CD4-positive, alpha-beta memory T cell (primary cell): ENCODE measurements at regions not wholly inside any gene's neighbourhood (a gene's known extent, or its start where the extent isn't known, plus 50 kb on each side); places are given as distances from the start of the nearest gene placed in this dataset.
A peak's percentile ranks its signal among the peaks of the same experiment; 100 is the strongest.

Source experiments
- CTCF ChIA-PET: fragments of 350-600 bp; sonication (Branson Sonifier 250); formaldehyde crosslinking; loops from one replicate; lab custom pipeline; 2021; ENCODE audit warnings: inconsistent platforms; ENCODE audit not compliant: partially characterized antibody; lab: Charles Lee
- POLR2A ChIA-PET: fragments of 350-600 bp; sonication (Branson Sonifier 250); formaldehyde crosslinking; loops from one replicate; lab custom pipeline; 2021; ENCODE audit not compliant: partially characterized antibody; lab: Charles Lee
- DNase-seq, 5 donors: peaks; one replicate each; pipeline versions ENCODE4 v3.0.0 to v3.0.0-alpha.2; 2020 to 2022; ENCODE audit warnings: mixed read lengths in 1 of 5
- H3K27ac ChIP-seq: one replicate; pipeline ENCODE4 v1.7.0; 2013; ENCODE audit warnings: low read depth, low read length
- H3K27me3 ChIP-seq: 2 replicates; pipeline ENCODE4 v1.7.0; 2013; ENCODE audit warnings: mild to moderate bottlenecking, low read length, moderate library complexity; ENCODE audit not compliant: insufficient read depth
- H3K36me3 ChIP-seq: 2 replicates; pipeline ENCODE4 v1.7.0; 2013; ENCODE audit warnings: mild to moderate bottlenecking, low read length, moderate library complexity; ENCODE audit not compliant: insufficient read depth
- H3K4me1 ChIP-seq: 2 replicates; pipeline ENCODE4 v1.7.0; 2013; ENCODE audit warnings: mild to moderate bottlenecking, low read length, moderate library complexity; ENCODE audit not compliant: insufficient read depth
- H3K4me3 ChIP-seq, 2 donors: one replicate each; pipeline ENCODE4 v1.7.0; 2013; ENCODE audit warnings: low read length in 2 of 2, mild to moderate bottlenecking in 1 of 2
- H3K9me3 ChIP-seq, 2 donors: one replicate each; pipeline ENCODE4 v1.7.0; 2013; ENCODE audit warnings: low read length in 2 of 2, control low read depth in 1 of 2; ENCODE audit not compliant: control insufficient read depth in 1 of 2
- H3K27ac Mint-ChIP-seq, 7 donors: one replicate each; pipeline ENCODE4 v1.8.0; 2020 to 2021; ENCODE audit warnings: mixed read lengths in 7 of 7, mild to moderate bottlenecking in 6 of 7, inconsistent platforms in 3 of 7, moderate library complexity in 3 of 7
- H3K27me3 Mint-ChIP-seq, 2 donors: one replicate each; pipeline ENCODE4 v1.8.0; 2020 to 2021; ENCODE audit warnings: mixed read lengths in 2 of 2
- H3K36me3 Mint-ChIP-seq, 2 donors: one replicate each; pipeline ENCODE4 v1.8.0; 2020 to 2021; ENCODE audit warnings: mixed read lengths in 2 of 2, inconsistent platforms in 1 of 2, mild to moderate bottlenecking in 1 of 2
- H3K4me1 Mint-ChIP-seq, 4 donors: one replicate each; pipeline ENCODE4 v1.8.0; 2020 to 2021; ENCODE audit warnings: mixed read lengths in 4 of 4, mild to moderate bottlenecking in 1 of 4
- H3K4me3 Mint-ChIP-seq, 8 donors: one replicate each; pipeline ENCODE4 v1.8.0; 2020 to 2021; ENCODE audit warnings: mixed read lengths in 8 of 8, mild to moderate bottlenecking in 7 of 8, moderate library complexity in 6 of 8, inconsistent platforms in 3 of 8
- H3K9me3 Mint-ChIP-seq, 8 donors: one replicate each; pipeline ENCODE4 v1.8.0; 2020 to 2021; ENCODE audit warnings: mixed read lengths in 8 of 8, mild to moderate bottlenecking in 5 of 8, inconsistent platforms in 3 of 8, moderate library complexity in 1 of 8
- intact Hi-C: fragments of 100-400 bp; cut with micrococcal nuclease; formaldehyde crosslinking; loops from one replicate; pipeline ENCODE4 v1.15.1; 2023

DNA sequence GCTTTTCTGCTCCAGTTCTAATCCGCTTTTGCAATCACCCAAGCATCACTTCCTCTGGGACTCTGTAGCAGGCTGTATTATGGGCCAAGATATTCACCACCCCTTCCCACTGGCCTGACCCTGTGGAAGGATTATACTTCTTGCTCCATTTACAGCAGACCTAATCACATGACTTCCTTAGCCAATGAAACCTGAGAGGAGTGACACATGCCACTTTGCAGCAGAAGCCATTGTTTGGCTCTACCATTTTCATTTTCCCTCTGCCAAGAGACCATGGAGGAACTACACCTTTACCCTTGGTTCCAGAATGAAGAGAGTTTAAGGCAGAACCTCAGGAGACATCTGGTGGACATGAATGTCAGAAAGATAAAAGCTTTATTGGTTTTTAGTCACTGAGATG lies 134.9 kb upstream of the HSD17B12 start:
- no peak for DNase-seq
- Mint-ChIP-seq H3K4me3 (no peak overlapping the region), H3K4me1 (peaks cover 0 to 4% (median 2%) of the 10 kb centered on the region in 4 donors), H3K9me3 (no peaks in the 10 kb centered on the region), H3K27me3 (peaks cover 43 to 48% of the 10 kb centered on the region in 2 donors), H3K36me3 (no peaks in the 10 kb centered on the region), H3K27ac (no peak overlapping the region)
- Histone ChIP-seq H3K27ac (no peak overlapping the region), H3K9me3 (no peaks in the 10 kb centered on the region), H3K36me3 (no peaks in the 10 kb centered on the region), H3K27me3 (no peaks in the 10 kb centered on the region), H3K4me1 (no peaks in the 10 kb centered on the region), H3K4me3 (no peak overlapping the region)
- POLR2A ChIA-PET, result no interaction called here
- CTCF ChIA-PET, result interaction anchor here (1.3 kb wide), 1 partner anchor 21 kb away, joined by 3 read pairs; no protein-coding TSS in a partner anchor
- intact Hi-C loops, result no loop called here

GRCh38 chr11:43546561-43547429 lies 133.7 kb upstream of the HSD17B12 start:
- ChIA-PET CTCF (no interaction called here), POLR2A (no interaction called here)
- Histone ChIP-seq H3K4me1 (no peaks in the 10 kb centered on the region), H3K4me3 (no peak overlapping the region), H3K36me3 (no peaks in the 10 kb centered on the region), H3K27me3 (no peaks in the 10 kb centered on the region), H3K9me3 (no peaks in the 10 kb centered on the region), H3K27ac (no peak overlapping the region)
- Mint-ChIP-seq H3K36me3 (no peaks in the 10 kb centered on the region), H3K4me3 (peak overlapping the region in 1 of 8 donors; percentile 34), H3K9me3 (no peaks in the 10 kb centered on the region), H3K4me1 (peaks cover 0 to 4% (median 2%) of the 10 kb centered on the region in 4 donors), H3K27ac (no peak overlapping the region), H3K27me3 (peaks cover 47 to 50% of the 10 kb centered on the region in 2 donors)
- intact Hi-C loops, result no loop called here
- no peak for DNase-seq

GRCh38 chr11:43547430-43547831 lies 133.1 kb upstream of the HSD17B12 start:
- intact Hi-C loops, result no loop called here
- Histone ChIP-seq H3K27me3 (no peaks in the 10 kb centered on the region), H3K9me3 (no peaks in the 10 kb centered on the region), H3K36me3 (no peaks in the 10 kb centered on the region), H3K4me1 (no peaks in the 10 kb centered on the region), H3K4me3 (no peak overlapping the region), H3K27ac (no peak overlapping the region)
- DNase-seq, result no peak
- Mint-ChIP-seq H3K27ac (no peak overlapping the region), H3K27me3 (peaks cover 46 to 49% of the 10 kb centered on the region in 2 donors), H3K4me3 (peak overlapping the region in 1 of 8 donors; percentile 56), H3K4me1 (peaks cover 0 to 4% (median 2%) of the 10 kb centered on the region in 4 donors), H3K9me3 (no peaks in the 10 kb centered on the region), H3K36me3 (no peaks in the 10 kb centered on the region)
- ChIA-PET CTCF (no interaction called here), POLR2A (no interaction called here)

DNA sequence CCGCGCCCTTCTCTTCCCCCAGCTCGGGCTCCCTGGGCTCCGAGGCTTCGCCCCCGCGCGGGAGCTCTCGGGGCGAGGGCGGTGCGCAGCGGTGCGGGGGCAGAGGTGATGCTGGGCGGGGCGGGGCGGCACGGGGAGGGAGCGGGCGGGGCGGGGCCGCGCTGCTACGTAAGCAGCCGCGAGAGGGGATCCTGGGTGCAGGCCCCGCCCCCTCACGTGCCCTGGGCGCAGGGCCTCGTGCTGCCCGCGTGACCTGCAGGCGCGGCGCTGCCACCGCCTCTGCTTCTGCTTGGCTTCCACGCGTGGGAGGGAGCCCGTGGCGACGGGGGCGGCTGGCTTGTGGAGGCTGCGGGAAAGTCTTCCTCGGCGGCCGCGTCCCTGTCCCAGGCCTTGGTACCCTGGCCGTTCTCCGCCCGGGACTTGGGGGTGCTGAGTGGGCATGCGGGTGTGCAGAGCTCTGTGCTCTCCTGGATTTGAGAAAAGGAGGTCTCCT lies 132.6 kb upstream of the HSD17B12 start:
- no peaks in the 10 kb centered on the region for H3K9me3 Mint-ChIP-seq
- Histone ChIP-seq H3K9me3 (no peaks in the 10 kb centered on the region), H3K4me3 (no peak overlapping the region), H3K4me1 (no peaks in the 10 kb centered on the region), H3K27me3 (no peaks in the 10 kb centered on the region), H3K27ac (no peak overlapping the region), H3K36me3 (no peaks in the 10 kb centered on the region)
- H3K4me1 Mint-ChIP-seq, result peaks cover 0 to 4% (median 2%) of the 10 kb centered on the region in 4 donors
- DNase-seq, result peak in 1 of 5 donors; percentile 9
- H3K36me3 Mint-ChIP-seq, result no peaks in the 10 kb centered on the region
- CTCF ChIA-PET, result no interaction called here
- POLR2A ChIA-PET, result no interaction called here
- no peak overlapping the region for H3K27ac Mint-ChIP-seq
- intact Hi-C loops, result no loop called here
- peak overlapping the region in 4 of 8 donors; percentile 10 to 66 (median 26) for H3K4me3 Mint-ChIP-seq
- peaks cover 45 to 48% of the 10 kb centered on the region in 2 donors for H3K27me3 Mint-ChIP-seq

DNA sequence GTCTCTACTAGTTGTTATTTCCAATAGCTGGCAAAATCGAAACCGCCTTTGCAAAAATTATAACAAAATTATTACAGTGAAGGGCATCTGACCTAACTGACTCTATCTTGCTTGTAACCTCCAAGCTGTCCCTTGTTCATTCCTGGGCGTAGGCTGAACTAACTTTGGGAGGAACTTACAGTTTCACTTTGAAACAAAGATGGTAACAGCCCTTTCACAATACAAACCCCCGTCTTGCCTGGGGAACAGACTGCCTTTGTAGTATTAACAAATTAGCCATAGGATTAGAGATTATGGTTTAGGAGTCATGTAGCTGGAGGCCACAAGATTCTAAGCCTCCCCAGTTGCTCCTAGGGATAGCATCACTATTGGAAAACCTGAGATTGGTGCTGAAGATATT lies 131.6 kb upstream of the HSD17B12 start:
- H3K4me1 Mint-ChIP-seq, result peaks cover 0 to 4% (median 2%) of the 10 kb centered on the region in 4 donors
- peaks cover 46 to 55% of the 10 kb centered on the region in 2 donors for H3K27me3 Mint-ChIP-seq
- intact Hi-C loops, result no loop called here

DNA sequence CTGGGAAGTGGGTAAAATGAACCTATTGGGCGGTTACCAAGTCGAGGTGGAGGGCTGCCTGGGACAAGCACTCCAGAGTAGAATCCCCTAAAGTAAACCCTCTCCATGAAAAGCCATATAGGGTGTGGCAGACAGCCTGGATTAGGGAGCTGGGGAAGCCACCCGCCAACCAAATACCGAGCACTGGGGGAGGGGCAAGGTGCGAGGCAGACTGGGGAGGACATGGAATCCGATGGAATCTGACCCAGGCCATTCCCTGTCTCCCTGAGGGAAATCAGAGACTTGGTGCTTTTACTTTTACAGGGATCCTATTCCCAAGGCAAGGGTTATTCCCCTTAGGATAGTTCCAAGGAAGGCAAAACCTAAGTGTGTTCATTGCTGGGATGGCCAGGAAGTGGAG lies 130.9 kb upstream of the HSD17B12 start:
- Histone ChIP-seq H3K36me3 (no peaks in the 10 kb centered on the region), H3K9me3 (no peaks in the 10 kb centered on the region), H3K4me3 (no peak overlapping the region), H3K4me1 (no peaks in the 10 kb centered on the region), H3K27ac (no peak overlapping the region), H3K27me3 (peaks cover under 1% of the 10 kb centered on the region)
- DNase-seq, result no peak
- Mint-ChIP-seq H3K4me1 (peaks cover 0 to 4% (median 2%) of the 10 kb centered on the region in 4 donors), H3K9me3 (no peaks in the 10 kb centered on the region), H3K36me3 (no peaks in the 10 kb centered on the region), H3K27me3 (peaks cover 53 to 61% of the 10 kb centered on the region in 2 donors), H3K4me3 (no peak overlapping the region), H3K27ac (no peak overlapping the region)
- POLR2A ChIA-PET, result no interaction called here
- intact Hi-C loops, result no loop called here
- CTCF ChIA-PET, result no interaction called here

More for the DNA sequence above, 131.6 kb upstream of the HSD17B12 start:
- POLR2A ChIA-PET, result no interaction called here
- Mint-ChIP-seq H3K27ac (no peak overlapping the region), H3K4me3 (no peak overlapping the region), H3K9me3 (no peaks in the 10 kb centered on the region), H3K36me3 (no peaks in the 10 kb centered on the region)
- no peaks in the 10 kb centered on the region for H3K27me3 ChIP-seq
- H3K27ac ChIP-seq, result no peak overlapping the region
- no peak overlapping the region for H3K4me3 ChIP-seq
- H3K36me3 ChIP-seq, result no peaks in the 10 kb centered on the region
- DNase-seq, result no peak
- CTCF ChIA-PET, result no interaction called here
- H3K9me3 ChIP-seq, result no peaks in the 10 kb centered on the region
- no peaks in the 10 kb centered on the region for H3K4me1 ChIP-seq

DNA sequence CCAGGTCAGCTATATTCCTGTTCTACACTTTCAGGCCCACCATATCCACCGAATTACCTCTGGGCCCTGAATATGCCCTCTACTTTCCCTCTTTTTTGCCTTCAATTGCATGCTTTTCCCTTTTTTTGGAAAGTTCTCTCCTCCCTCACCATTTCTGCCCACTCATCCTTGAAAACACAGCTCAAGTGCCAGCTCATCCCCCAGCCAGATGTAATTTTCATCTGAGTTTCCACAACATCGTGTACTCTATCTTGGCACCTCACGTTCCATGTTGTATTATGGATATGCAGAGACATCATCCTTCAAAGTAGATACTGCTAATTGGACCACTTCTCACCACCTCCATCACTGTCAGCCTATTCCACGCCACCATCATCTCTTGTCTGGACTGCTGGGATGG lies 129.8 kb upstream of the HSD17B12 start:
- peaks cover 53 to 57% of the 10 kb centered on the region in 2 donors for H3K27me3 Mint-ChIP-seq
- Histone ChIP-seq H3K4me1 (no peaks in the 10 kb centered on the region), H3K27ac (no peak overlapping the region), H3K4me3 (no peak overlapping the region), H3K9me3 (no peaks in the 10 kb centered on the region), H3K27me3 (peaks cover 11% of the 10 kb centered on the region), H3K36me3 (no peaks in the 10 kb centered on the region)
- intact Hi-C loops, result no loop called here
- CTCF ChIA-PET, result no interaction called here
- H3K4me3 Mint-ChIP-seq, result no peak overlapping the region
- POLR2A ChIA-PET, result no interaction called here
- peaks cover 0 to 4% (median 2%) of the 10 kb centered on the region in 4 donors for H3K4me1 Mint-ChIP-seq
- no peaks in the 10 kb centered on the region for H3K36me3 Mint-ChIP-seq
- H3K27ac Mint-ChIP-seq, result peak overlapping the region in 1 of 7 donors; percentile 12
- no peaks in the 10 kb centered on the region for H3K9me3 Mint-ChIP-seq
- no peak for DNase-seq
